H9 (cell line): ENCODE measurements at regions not wholly inside any gene's neighbourhood (a gene's known extent, or its start where the extent isn't known, plus 50 kb on each side); places are given as distances from the start of the nearest gene placed in this dataset.

Source experiments
- DNase-seq: peaks from one replicate; pipeline ENCODE4 v3.0.0-alpha.2; 2017
- H2AFZ ChIP-seq: one replicate; pipeline ENCODE4 v1.6.1; 2013; ENCODE audit warnings: mild to moderate bottlenecking, low read length, control low read depth, moderate library complexity
- H2AK5ac ChIP-seq: 2 replicates; pipeline ENCODE4 v1.6.1; 2013; ENCODE audit warnings: low read length, control low read depth, mixed read lengths; ENCODE audit not compliant: insufficient read length
- H2BK120ac ChIP-seq: one replicate; pipeline ENCODE4 v1.6.1; 2013; ENCODE audit warnings: low read depth, mild to moderate bottlenecking, low read length, control low read depth, inconsistent platforms; ENCODE audit not compliant: poor library complexity, severe bottlenecking
- H2BK12ac ChIP-seq: 2 replicates; pipeline ENCODE4 v1.6.1; 2013; ENCODE audit warnings: low read length, control low read depth, mixed read lengths, low read depth; ENCODE audit not compliant: insufficient read length
- H2BK15ac ChIP-seq: 2 replicates; pipeline ENCODE4 v1.6.1; 2013; ENCODE audit warnings: low read depth, low read length, control low read depth
- H2BK20ac ChIP-seq: one replicate; pipeline ENCODE4 v1.6.1; 2013; ENCODE audit warnings: low read depth, mild to moderate bottlenecking, low read length, control low read depth, inconsistent platforms; ENCODE audit not compliant: poor library complexity, severe bottlenecking
- H2BK5ac ChIP-seq: 2 replicates; pipeline ENCODE4 v1.6.1; 2013; ENCODE audit warnings: low read length, control low read depth, mixed read lengths; ENCODE audit not compliant: insufficient read length
- H3K14ac ChIP-seq: 2 replicates; pipeline ENCODE4 v1.6.1; 2013; ENCODE audit warnings: low read length, control low read depth; ENCODE audit not compliant: insufficient read depth
- H3K18ac ChIP-seq: 2 replicates; pipeline ENCODE4 v1.6.1; 2013; ENCODE audit warnings: low read depth, mild to moderate bottlenecking, mixed read lengths, low read length, control low read depth; ENCODE audit not compliant: insufficient read length
- H3K23ac ChIP-seq: 2 replicates; pipeline ENCODE4 v1.6.1; 2013; ENCODE audit warnings: low read length, control low read depth, mixed read lengths, low read depth; ENCODE audit not compliant: insufficient read length
- H3K23me2 ChIP-seq: 2 replicates; pipeline ENCODE4 v1.6.1; 2013; ENCODE audit warnings: low read depth, mild to moderate bottlenecking, mixed read lengths, low read length, control low read depth; ENCODE audit not compliant: insufficient read length, poor library complexity, severe bottlenecking
- H3K27ac ChIP-seq: 2 replicates; pipeline ENCODE4 v1.5.1; 2013; ENCODE audit warnings: low read length, control low read depth, mixed read lengths, low read depth; ENCODE audit not compliant: insufficient read length
- H3K27me3 ChIP-seq: 2 replicates; pipeline ENCODE4 v1.6.1; 2013; ENCODE audit warnings: low read length, control low read depth, inconsistent platforms; ENCODE audit not compliant: insufficient read depth
- H3K4ac ChIP-seq: 2 replicates; pipeline ENCODE4 v1.6.1; 2013; ENCODE audit warnings: low read depth, mild to moderate bottlenecking, control low read depth, inconsistent platforms, low read length, moderate library complexity
- H3K4me1 ChIP-seq: 2 replicates; pipeline ENCODE4 v1.6.1; 2013; ENCODE audit warnings: low read length, control low read depth, inconsistent platforms; ENCODE audit not compliant: insufficient read depth
- H3K4me2 ChIP-seq: 2 replicates; pipeline ENCODE4 v1.6.1; 2013; ENCODE audit warnings: low read length, control low read depth, mixed read lengths; ENCODE audit not compliant: insufficient read length, insufficient read depth
- H3K56ac ChIP-seq: 2 replicates; pipeline ENCODE4 v1.6.1; 2013; ENCODE audit warnings: low read depth, mild to moderate bottlenecking, mixed read lengths, low read length, control low read depth; ENCODE audit not compliant: insufficient read length
- H3K79me1 ChIP-seq: 2 replicates; pipeline ENCODE4 v1.6.1; 2013; ENCODE audit warnings: low read depth, mild to moderate bottlenecking, moderate library complexity, low read length, control low read depth, inconsistent platforms; ENCODE audit not compliant: insufficient read depth, poor library complexity, severe bottlenecking
- H3K79me2 ChIP-seq: 2 replicates; pipeline ENCODE4 v1.6.1; 2013; ENCODE audit warnings: low read length, control low read depth, inconsistent platforms; ENCODE audit not compliant: insufficient read depth
- H3K9ac ChIP-seq: 2 replicates; pipeline ENCODE4 v1.6.1; 2013; ENCODE audit warnings: low read length, control low read depth, mixed read lengths; ENCODE audit not compliant: insufficient read length; ENCODE audit errors: extremely low read depth
- H3K9me3 ChIP-seq: one replicate; pipeline ENCODE4 v1.6.1; 2013; ENCODE audit warnings: low read depth, low read length, inconsistent platforms; ENCODE audit not compliant: control insufficient read depth
- H3T11ph ChIP-seq: one replicate; pipeline ENCODE4 v1.6.1; 2013; ENCODE audit warnings: mild to moderate bottlenecking, low read length, control low read depth, inconsistent platforms
- H4K20me1 ChIP-seq: one replicate; pipeline ENCODE4 v1.6.1; 2013; ENCODE audit not compliant: control insufficient read depth, insufficient read length, insufficient read depth
- H4K5ac ChIP-seq: 2 replicates; pipeline ENCODE4 v1.6.1; 2013; ENCODE audit warnings: low read depth, mild to moderate bottlenecking, mixed read lengths, low read length, control low read depth; ENCODE audit not compliant: insufficient read length
- H4K8ac ChIP-seq: replicated peaks from 2 replicates; pipeline ENCODE4 v1.6.1; 2013; ENCODE audit warnings: low read length, control low read depth, mixed read lengths, low read depth; ENCODE audit not compliant: insufficient read length
- H4K91ac ChIP-seq: 2 replicates; pipeline ENCODE4 v1.6.1; 2013; ENCODE audit warnings: low read depth, mild to moderate bottlenecking, moderate library complexity, mixed read lengths, low read length, control low read depth; ENCODE audit not compliant: insufficient read length
- H3K27ac Mint-ChIP-seq, 3 experiments: 2 replicates in 2 of 3; 3 replicates in 1 of 3; pipeline ENCODE4 v1.8.0; 2020 to 2021; ENCODE audit warnings: mixed read lengths in 3 of 3, mild to moderate bottlenecking in 1 of 3, moderate library complexity in 1 of 3
- H3K27me3 Mint-ChIP-seq: 2 replicates; pipeline ENCODE4 v1.8.0; 2021; ENCODE audit warnings: low read depth, mild to moderate bottlenecking, moderate library complexity, mixed read lengths
- H3K36me3 Mint-ChIP-seq, 3 experiments: 2 replicates in 2 of 3; 3 replicates in 1 of 3; pipeline ENCODE4 v1.8.0; 2020 to 2021; ENCODE audit warnings: low read depth in 3 of 3, mixed read lengths in 3 of 3; ENCODE audit not compliant: insufficient read depth in 1 of 3
- H3K4me1 Mint-ChIP-seq, 2 experiments: 2 replicates each; pipeline ENCODE4 v1.8.0; 2020; ENCODE audit warnings: mixed read lengths in 2 of 2
- H3K4me3 Mint-ChIP-seq, 2 experiments: 2 replicates in 1 of 2; 3 replicates in 1 of 2; pipeline ENCODE4 v1.8.0; 2020 to 2021; ENCODE audit warnings: mild to moderate bottlenecking in 2 of 2, mixed read lengths in 2 of 2, moderate library complexity in 1 of 2
- H3K9me3 Mint-ChIP-seq, 2 experiments: 2 replicates in 1 of 2; 3 replicates in 1 of 2; pipeline ENCODE4 v1.8.0; 2020; ENCODE audit warnings: mild to moderate bottlenecking in 2 of 2, mixed read lengths in 2 of 2, moderate library complexity in 1 of 2
- WGBS: extraction: QIAGEN DNeasy Blood & Tissue Kit; methylation state at CpG from one replicate; pipeline ENCODE4 v1.1.7; 2013; ENCODE audit warnings: missing lambda C conversion rate, low lambda C conversion rate, mixed read lengths; ENCODE audit not compliant: insufficient read length; ENCODE audit errors: extremely low coverage; 5-methylcytosine and 5-hydroxymethylcytosine counted together
- TF ChIP-seq, protein P1 (sequence below): fragments of 200-600 bp; sonication (generic); conservative IDR thresholded peaks from 3 replicates; pipeline ENCODE4 v1.8.0; 2021; ENCODE audit warnings: antibody characterized with exemption, mild to moderate bottlenecking

GRCh38 chr2:239516954-239517305 is 116.1 kb upstream of the HDAC4 start:
- Histone ChIP-seq H4K20me1 (no peaks in the 10 kb centered on the region), H3T11ph (no peak overlapping the region), H3K4me1 (no peaks in the 10 kb centered on the region; the same call in 1 of the 2 replicates), H2BK20ac (no peak overlapping the region), H3K14ac (no peak overlapping the region), H3K9me3 (no peaks in the 10 kb centered on the region), H3K4ac (no peak overlapping the region), H3K79me1 (no peaks in the 10 kb centered on the region), H4K91ac (no peak overlapping the region), H2BK120ac (no peak overlapping the region), H2BK12ac (no peak overlapping the region), H3K79me2 (no peaks in the 10 kb centered on the region), H3K4me2 (no peak overlapping the region), H3K56ac (no peak overlapping the region), H2AFZ (no peak overlapping the region), H3K9ac (no peak overlapping the region), H3K23me2 (no peaks in the 10 kb centered on the region), H3K27me3 (no peaks in the 10 kb centered on the region), H3K27ac (no peak overlapping the region), H3K23ac (no peak overlapping the region), H4K8ac (no peak overlapping the region), H2AK5ac (no peak overlapping the region), H4K5ac (no peak overlapping the region), H2BK5ac (no peak overlapping the region), H3K18ac (no peak overlapping the region), H2BK15ac (no peak overlapping the region)
- no peak for DNase-seq
- TF ChIP-seq, protein P1, sequence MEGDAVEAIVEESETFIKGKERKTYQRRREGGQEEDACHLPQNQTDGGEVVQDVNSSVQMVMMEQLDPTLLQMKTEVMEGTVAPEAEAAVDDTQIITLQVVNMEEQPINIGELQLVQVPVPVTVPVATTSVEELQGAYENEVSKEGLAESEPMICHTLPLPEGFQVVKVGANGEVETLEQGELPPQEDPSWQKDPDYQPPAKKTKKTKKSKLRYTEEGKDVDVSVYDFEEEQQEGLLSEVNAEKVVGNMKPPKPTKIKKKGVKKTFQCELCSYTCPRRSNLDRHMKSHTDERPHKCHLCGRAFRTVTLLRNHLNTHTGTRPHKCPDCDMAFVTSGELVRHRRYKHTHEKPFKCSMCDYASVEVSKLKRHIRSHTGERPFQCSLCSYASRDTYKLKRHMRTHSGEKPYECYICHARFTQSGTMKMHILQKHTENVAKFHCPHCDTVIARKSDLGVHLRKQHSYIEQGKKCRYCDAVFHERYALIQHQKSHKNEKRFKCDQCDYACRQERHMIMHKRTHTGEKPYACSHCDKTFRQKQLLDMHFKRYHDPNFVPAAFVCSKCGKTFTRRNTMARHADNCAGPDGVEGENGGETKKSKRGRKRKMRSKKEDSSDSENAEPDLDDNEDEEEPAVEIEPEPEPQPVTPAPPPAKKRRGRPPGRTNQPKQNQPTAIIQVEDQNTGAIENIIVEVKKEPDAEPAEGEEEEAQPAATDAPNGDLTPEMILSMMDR: no peak
- H3K9me3 Mint-ChIP-seq: peaks cover 0 to 2% of the 10 kb centered on the region in 2 experiments; a peak in 2 of 5 replicates
- H3K27me3 Mint-ChIP-seq: peaks cover 9% of the 10 kb centered on the region
- WGBS: no CpG with 5 or more reads among the region's 11 CpGs
- H3K4me1 Mint-ChIP-seq: peaks cover 11 to 16% of the 10 kb centered on the region in 2 experiments
- H3K4me3 Mint-ChIP-seq: no peak overlapping the region
- H3K36me3 Mint-ChIP-seq: no peaks in the 10 kb centered on the region; a peak in 2 of 7 replicates
- peak overlapping the region in 1 of 3 experiments; percentile 31; a peak in 1 of 7 replicates for H3K27ac Mint-ChIP-seq
